ENCODE measurements at regions not wholly inside any gene's neighbourhood (a gene's known extent, or its start where the extent isn't known, plus 50 kb on each side); places are given as distances from the start of the nearest gene placed in this dataset.

DNA sequence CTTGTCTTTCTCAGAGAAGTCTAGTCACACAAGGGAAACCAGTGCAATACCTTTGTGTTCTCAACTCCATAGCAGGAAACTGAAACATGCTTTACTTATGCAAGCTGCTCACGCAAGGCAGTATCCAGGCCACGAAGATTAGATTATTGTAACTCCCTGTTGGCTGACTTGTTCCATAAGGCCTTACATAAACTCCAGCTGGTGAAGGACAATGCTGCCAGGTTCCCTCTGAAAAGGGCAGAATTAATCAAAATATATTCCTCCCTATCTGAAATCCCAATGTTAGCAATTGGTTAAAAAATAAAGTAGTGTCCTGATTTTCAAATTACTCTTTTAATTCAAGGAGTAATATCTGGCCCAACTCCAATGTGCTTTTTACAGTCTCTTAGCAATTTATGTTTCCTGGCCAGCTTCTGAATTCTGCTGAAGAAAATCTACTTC is 966.6 kb downstream of the HACE1 start:
- H3K4me1 ChIP-seq (replicated peaks in 1 of 2; ENCODE audit: control insufficient read depth in 2 of 2, insufficient read depth in 2 of 2, low read length in 2 of 2) = no peaks in the 10 kb centered on the region
- DNase-seq (ENCODE audit: extremely low read depth in 1 of 4, low spot score in 3 of 4) = no peak
- WGBS (ENCODE audit: insufficient coverage, low coverage, missing lambda C conversion rate) = 0% methylated on average over 2 of the region's 2 CpGs
- H3K9me1 ChIP-seq (ENCODE audit: control insufficient read depth, insufficient read depth, low read length) = no peaks in the 10 kb centered on the region
- no peak for ATAC-seq
- H3K27me3 ChIP-seq (ENCODE audit: control insufficient read depth in 2 of 2, insufficient read depth in 2 of 2, low read length in 2 of 2) = no peaks in the 10 kb centered on the region
- POLR2A ChIA-PET = no interaction called here
- H3K4me3 ChIP-seq = no peak overlapping the region
- no peak overlapping the region for H3K9ac ChIP-seq (ENCODE audit: insufficient read depth in 1 of 2, low read depth in 2 of 2, low read length in 2 of 2)
- H2AFZ ChIP-seq (ENCODE audit: low read depth, low read length) = no peak overlapping the region
- FAIRE-seq = no peak
- H4K20me1 ChIP-seq (replicated peaks; ENCODE audit: control insufficient read depth, insufficient read depth, low read length) = no peaks in the 10 kb centered on the region
- TF ChIP-seq ERF (CRISPR knock-in tag; IDR thresholded peaks at IDR 0.05) (no peak), HLTF (IDR thresholded peaks at IDR 0.05) (no peak), CHCHD3 (CRISPR knock-in tag; IDR thresholded peaks at IDR 0.05) (no peak), RBM14 (IDR thresholded peaks at IDR 0.05; ENCODE audit: borderline replicate concordance, insufficient read depth, low read depth, low read length) (no peak), NR2F6 (CRISPR knock-in tag; IDR thresholded peaks at IDR 0.05) (no peak), TEAD1 (CRISPR knock-in tag; IDR thresholded peaks at IDR 0.05) (no peak), BCL6 (CRISPR knock-in tag; IDR thresholded peaks at IDR 0.05) (no peak)
- TF ChIP-seq, protein P1, sequence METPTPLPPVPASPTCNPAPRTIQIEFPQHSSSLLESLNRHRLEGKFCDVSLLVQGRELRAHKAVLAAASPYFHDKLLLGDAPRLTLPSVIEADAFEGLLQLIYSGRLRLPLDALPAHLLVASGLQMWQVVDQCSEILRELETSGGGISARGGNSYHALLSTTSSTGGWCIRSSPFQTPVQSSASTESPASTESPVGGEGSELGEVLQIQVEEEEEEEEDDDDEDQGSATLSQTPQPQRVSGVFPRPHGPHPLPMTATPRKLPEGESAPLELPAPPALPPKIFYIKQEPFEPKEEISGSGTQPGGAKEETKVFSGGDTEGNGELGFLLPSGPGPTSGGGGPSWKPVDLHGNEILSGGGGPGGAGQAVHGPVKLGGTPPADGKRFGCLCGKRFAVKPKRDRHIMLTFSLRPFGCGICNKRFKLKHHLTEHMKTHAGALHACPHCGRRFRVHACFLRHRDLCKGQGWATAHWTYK (CRISPR knock-in tag; IDR thresholded peaks at IDR 0.05) = no peak
- TF ChIP-seq, protein P2, sequence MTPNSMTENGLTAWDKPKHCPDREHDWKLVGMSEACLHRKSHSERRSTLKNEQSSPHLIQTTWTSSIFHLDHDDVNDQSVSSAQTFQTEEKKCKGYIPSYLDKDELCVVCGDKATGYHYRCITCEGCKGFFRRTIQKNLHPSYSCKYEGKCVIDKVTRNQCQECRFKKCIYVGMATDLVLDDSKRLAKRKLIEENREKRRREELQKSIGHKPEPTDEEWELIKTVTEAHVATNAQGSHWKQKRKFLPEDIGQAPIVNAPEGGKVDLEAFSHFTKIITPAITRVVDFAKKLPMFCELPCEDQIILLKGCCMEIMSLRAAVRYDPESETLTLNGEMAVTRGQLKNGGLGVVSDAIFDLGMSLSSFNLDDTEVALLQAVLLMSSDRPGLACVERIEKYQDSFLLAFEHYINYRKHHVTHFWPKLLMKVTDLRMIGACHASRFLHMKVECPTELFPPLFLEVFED (CRISPR knock-in tag; conservative IDR thresholded peaks at IDR 0.05) = no peak
- TF ChIP-seq, protein P3, sequence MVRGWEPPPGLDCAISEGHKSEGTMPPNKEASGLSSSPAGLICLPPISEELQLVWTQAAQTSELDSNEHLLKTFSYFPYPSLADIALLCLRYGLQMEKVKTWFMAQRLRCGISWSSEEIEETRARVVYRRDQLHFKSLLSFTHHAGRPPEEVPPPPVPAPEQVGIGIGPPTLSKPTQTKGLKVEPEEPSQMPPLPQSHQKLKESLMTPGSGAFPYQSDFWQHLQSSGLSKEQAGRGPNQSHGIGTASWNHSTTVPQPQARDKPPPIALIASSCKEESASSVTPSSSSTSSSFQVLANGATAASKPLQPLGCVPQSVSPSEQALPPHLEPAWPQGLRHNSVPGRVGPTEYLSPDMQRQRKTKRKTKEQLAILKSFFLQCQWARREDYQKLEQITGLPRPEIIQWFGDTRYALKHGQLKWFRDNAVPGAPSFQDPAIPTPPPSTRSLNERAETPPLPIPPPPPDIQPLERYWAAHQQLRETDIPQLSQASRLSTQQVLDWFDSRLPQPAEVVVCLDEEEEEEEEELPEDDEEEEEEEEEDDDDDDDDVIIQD (CRISPR knock-in tag; IDR thresholded peaks at IDR 0.05) = no peak
- no peaks in the 10 kb centered on the region for H3K79me2 ChIP-seq (ENCODE audit: control insufficient read depth, insufficient read depth, low read length)
- H3K36me3 ChIP-seq (ENCODE audit: control insufficient read depth, insufficient read depth, low read length) = no peaks in the 10 kb centered on the region
- BruUV-seq (replicated peaks) = no TSS peak
- intact Hi-C loops (cut with micrococcal nuclease) = no loop called here
- no peak overlapping the region for H3K4me2 ChIP-seq (ENCODE audit: insufficient read depth, low read length)
- in situ Hi-C loops (cut with MboI) = no loop called here
- no peak overlapping the region for H3K27ac ChIP-seq (ENCODE audit: extremely low read depth, low read depth, low read length)
- H3K9me3 ChIP-seq (replicated peaks; ENCODE audit: control insufficient read depth, insufficient read depth, low read depth, low read length) = no peaks in the 10 kb centered on the region
- CTCF ChIA-PET (ENCODE audit: low intra/inter-chr PET ratio) = no interaction called here
